ENCODE measurements at regions not wholly inside any gene's neighbourhood (a gene's known extent, or its start where the extent isn't known, plus 50 kb on each side); places are given as distances from the start of the nearest gene placed in this dataset.

DNA sequence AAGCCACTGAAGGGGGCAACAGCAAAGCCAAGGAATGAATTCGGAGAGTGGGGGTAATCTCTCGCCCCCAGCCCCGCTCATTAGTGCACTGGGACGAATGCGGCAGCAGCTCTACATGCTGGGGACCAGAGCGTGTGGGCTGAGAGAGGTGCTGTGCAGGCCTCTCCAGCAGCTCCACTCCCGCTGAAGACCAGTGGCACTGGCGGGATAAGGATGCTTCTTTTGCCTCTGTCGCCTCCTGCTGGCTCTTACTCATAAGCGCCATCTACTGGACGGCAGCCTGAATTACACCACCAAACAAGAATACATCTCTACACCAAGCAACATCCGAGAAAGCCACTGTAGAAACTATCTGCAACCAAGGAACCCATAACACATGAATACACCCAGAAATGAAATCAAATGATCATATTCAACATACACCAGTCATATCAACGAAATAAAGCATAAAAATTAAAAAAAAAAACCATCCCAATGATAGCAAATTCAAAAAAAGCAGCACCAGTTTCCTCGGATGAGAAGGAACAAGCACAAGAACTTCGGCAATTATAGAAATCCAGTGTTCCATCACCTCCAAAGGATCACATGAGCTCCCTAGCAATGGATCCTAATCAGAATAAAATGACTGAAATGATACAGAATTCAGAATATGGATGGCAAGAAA lies 79.0 kb upstream of the TMEM168 start:
- peaks cover 41% of the 10 kb centered on the region for H3K9me3 Mint-ChIP-seq
- H3K27ac Mint-ChIP-seq: no peak overlapping the region
- no peaks in the 10 kb centered on the region for H3K27me3 Mint-ChIP-seq (ENCODE audit: low read depth)
- peaks cover 54% of the 10 kb centered on the region for H3K36me3 Mint-ChIP-seq (ENCODE audit: low read depth)
- H3K4me3 Mint-ChIP-seq: no peak overlapping the region
- H3K4me1 Mint-ChIP-seq: peaks cover 8% of the 10 kb centered on the region
- TF ChIP-seq, protein P1, sequence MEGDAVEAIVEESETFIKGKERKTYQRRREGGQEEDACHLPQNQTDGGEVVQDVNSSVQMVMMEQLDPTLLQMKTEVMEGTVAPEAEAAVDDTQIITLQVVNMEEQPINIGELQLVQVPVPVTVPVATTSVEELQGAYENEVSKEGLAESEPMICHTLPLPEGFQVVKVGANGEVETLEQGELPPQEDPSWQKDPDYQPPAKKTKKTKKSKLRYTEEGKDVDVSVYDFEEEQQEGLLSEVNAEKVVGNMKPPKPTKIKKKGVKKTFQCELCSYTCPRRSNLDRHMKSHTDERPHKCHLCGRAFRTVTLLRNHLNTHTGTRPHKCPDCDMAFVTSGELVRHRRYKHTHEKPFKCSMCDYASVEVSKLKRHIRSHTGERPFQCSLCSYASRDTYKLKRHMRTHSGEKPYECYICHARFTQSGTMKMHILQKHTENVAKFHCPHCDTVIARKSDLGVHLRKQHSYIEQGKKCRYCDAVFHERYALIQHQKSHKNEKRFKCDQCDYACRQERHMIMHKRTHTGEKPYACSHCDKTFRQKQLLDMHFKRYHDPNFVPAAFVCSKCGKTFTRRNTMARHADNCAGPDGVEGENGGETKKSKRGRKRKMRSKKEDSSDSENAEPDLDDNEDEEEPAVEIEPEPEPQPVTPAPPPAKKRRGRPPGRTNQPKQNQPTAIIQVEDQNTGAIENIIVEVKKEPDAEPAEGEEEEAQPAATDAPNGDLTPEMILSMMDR (IDR thresholded peaks at IDR 0.05; ENCODE audit: unreplicated experiment in 3 of 3): peak; percentile 25 to 45 (median 26)

- TF ChIP-seq, protein P1 (IDR thresholded peaks at IDR 0.05; ENCODE audit: unreplicated experiment in 3 of 3): no peak
- Mint-ChIP-seq H3K36me3 (ENCODE audit: low read depth) (peaks cover 57% of the 10 kb centered on the region), H3K27ac (no peak overlapping the region), H3K27me3 (ENCODE audit: low read depth) (no peaks in the 10 kb centered on the region), H3K9me3 (peaks cover 45% of the 10 kb centered on the region), H3K4me3 (no peak overlapping the region), H3K4me1 (peaks cover 8% of the 10 kb centered on the region)
Observed at GRCh38 chr7:112868609-112869008, 78.4 kb upstream of the TMEM168 start.

DNA sequence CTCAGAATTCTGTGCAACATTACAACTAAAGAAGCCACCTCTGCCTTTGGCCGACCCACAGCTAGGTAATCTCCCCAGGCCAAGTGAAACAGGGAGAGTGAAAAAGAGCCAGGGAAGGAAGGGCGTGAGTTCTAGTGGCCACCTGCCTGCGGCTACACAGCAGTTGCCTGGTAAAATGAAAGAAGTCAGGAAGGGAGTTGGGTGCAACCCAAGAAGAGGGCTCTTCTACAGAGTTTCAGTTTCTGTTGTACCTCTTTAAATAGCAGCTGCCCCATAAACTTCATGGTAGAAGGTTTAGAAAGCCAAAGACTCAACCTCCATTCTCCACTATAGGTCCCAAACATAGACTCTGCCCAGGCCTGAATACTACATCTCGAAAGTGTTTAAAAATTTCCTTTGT lies 76.2 kb upstream of the TMEM168 start:
- H3K4me3 Mint-ChIP-seq: no peak overlapping the region
- peaks cover 48% of the 10 kb centered on the region for H3K9me3 Mint-ChIP-seq
- H3K4me1 Mint-ChIP-seq: peaks cover 8% of the 10 kb centered on the region
- peak overlapping the region in 1 of 3 experiments; percentile 42 for H3K27ac Mint-ChIP-seq
- TF ChIP-seq, protein P1 (IDR thresholded peaks at IDR 0.05; ENCODE audit: unreplicated experiment in 3 of 3): no peak
- H3K36me3 Mint-ChIP-seq (ENCODE audit: low read depth): peaks cover 69% of the 10 kb centered on the region
- H3K27me3 Mint-ChIP-seq (ENCODE audit: low read depth): no peaks in the 10 kb centered on the region

DNA sequence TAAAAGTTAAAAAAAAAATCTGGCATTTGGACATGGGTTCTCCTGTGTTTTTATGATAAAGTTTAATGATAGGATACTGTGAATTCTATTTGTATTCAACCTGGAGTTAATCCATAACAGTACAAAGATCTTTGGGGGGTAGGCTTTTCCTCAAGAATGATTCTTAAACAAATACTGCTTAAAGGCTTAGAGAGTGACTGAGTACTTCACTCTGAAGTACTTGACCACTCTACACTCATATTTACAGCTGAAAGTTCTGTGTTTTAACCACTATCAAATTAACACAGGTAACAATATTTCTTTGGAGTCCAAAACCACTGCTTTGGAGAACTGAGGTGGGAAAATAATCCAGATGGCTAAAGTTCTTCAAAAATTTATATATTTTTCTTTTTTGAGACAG lies 74.2 kb upstream of the TMEM168 start:
- H3K9me3 Mint-ChIP-seq: peaks cover 32% of the 10 kb centered on the region
- TF ChIP-seq, protein P1 (IDR thresholded peaks at IDR 0.05; ENCODE audit: unreplicated experiment in 3 of 3): no peak
- H3K27ac Mint-ChIP-seq: no peak overlapping the region

DNA sequence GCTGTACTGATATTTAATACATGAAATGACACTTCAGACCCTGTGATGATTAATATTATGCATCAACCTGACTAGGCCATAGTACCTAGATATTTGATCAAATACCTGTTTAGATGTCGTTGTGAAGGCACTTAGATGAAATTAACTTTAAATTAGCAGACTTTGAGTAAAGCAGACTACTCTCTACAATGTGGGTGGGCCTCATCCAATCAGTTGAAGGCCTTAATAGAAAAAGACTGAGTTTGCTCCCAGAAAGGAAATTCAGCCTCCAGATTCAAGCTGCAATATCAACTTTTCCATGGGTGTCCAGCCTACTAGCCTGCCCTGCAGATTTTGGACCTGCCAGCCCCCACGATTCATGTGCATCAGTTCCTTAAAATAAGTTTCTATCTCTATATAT lies 68.6 kb upstream of the TMEM168 start:
- Mint-ChIP-seq H3K9me3 (peaks cover 11% of the 10 kb centered on the region), H3K4me3 (no peak overlapping the region), H3K4me1 (peaks cover 6% of the 10 kb centered on the region), H3K36me3 (ENCODE audit: low read depth) (peaks cover 34% of the 10 kb centered on the region), H3K27me3 (ENCODE audit: low read depth) (no peaks in the 10 kb centered on the region), H3K27ac (no peak overlapping the region)
- TF ChIP-seq, protein P1 (IDR thresholded peaks at IDR 0.05; ENCODE audit: unreplicated experiment in 3 of 3): no peak

More for the DNA sequence above, 74.2 kb upstream of the TMEM168 start:
- Mint-ChIP-seq H3K36me3 (ENCODE audit: low read depth) (peaks cover 56% of the 10 kb centered on the region), H3K27me3 (ENCODE audit: low read depth) (no peaks in the 10 kb centered on the region), H3K4me3 (no peak overlapping the region), H3K4me1 (peaks cover 8% of the 10 kb centered on the region)

DNA sequence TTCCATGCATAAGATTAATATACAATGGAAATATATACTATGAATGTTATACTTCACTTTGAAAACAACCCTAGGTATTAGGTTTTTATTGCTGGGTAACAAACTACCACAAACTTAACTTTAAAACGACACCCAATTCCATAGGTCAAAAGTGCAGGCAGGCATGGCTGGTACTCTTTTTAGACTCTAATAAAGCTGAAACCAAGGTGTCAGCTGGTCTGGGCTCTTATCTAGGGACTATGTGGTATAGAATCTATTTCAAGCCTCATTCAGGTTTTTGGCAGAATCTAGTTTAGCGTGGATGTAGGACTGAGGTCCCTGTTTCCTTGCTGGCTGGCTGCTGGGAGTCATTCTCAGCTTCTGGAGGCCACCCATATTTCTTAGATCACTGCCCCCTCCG lies 65.0 kb upstream of the TMEM168 start:
- H3K36me3 Mint-ChIP-seq (ENCODE audit: low read depth): peaks cover 36% of the 10 kb centered on the region
- peak overlapping the region in 1 of 3 experiments; percentile 80 for H3K27ac Mint-ChIP-seq
- peaks cover 22% of the 10 kb centered on the region for H3K9me3 Mint-ChIP-seq
- H3K4me1 Mint-ChIP-seq: peaks cover 12% of the 10 kb centered on the region
- TF ChIP-seq, protein P1 (IDR thresholded peaks at IDR 0.05; ENCODE audit: unreplicated experiment in 3 of 3): no peak
- no peaks in the 10 kb centered on the region for H3K27me3 Mint-ChIP-seq (ENCODE audit: low read depth)
- no peak overlapping the region for H3K4me3 Mint-ChIP-seq
